ENCODE measurements at regions not wholly inside any gene's neighbourhood (a gene's known extent, or its start where the extent isn't known, plus 50 kb on each side); places are given as distances from the start of the nearest gene placed in this dataset.

- intact Hi-C loops (cut with DNase I, micrococcal nuclease), result no loop called here
- ATAC-seq (no peak), DNase-seq (no peak)
- Histone ChIP-seq H3K4me3 (no peak overlapping the region), H3K4me1 (ENCODE audit: low read depth) (no peaks in the 10 kb centered on the region), H3K9me3 (no peaks in the 10 kb centered on the region), H3K36me3 (ENCODE audit: low read depth) (no peaks in the 10 kb centered on the region)
- no peak for TF ChIP-seq CTCF (IDR thresholded peaks at IDR 0.05)
These were observed 333.1 kb downstream of the FOXL1 start for GRCh38 chr16:86911437-86911958.

- ATAC-seq, result no peak
- no peak for DNase-seq
- H3K4me1 ChIP-seq (ENCODE audit: low read depth), result no peaks in the 10 kb centered on the region
- intact Hi-C loops (cut with DNase I, micrococcal nuclease), result no loop called here
- TF ChIP-seq CTCF (IDR thresholded peaks at IDR 0.05), result no peak
- H3K36me3 ChIP-seq (ENCODE audit: low read depth), result no peaks in the 10 kb centered on the region
- H3K9me3 ChIP-seq, result no peaks in the 10 kb centered on the region
- no peak overlapping the region for H3K4me3 ChIP-seq
These were observed 335.5 kb downstream of the FOXL1 start for GRCh38 chr16:86913886-86914285.

- H3K4me3 ChIP-seq, result no peak overlapping the region
- H3K36me3 ChIP-seq (ENCODE audit: low read depth), result no peaks in the 10 kb centered on the region
- intact Hi-C loops (cut with DNase I, micrococcal nuclease), result no loop called here
- no peaks in the 10 kb centered on the region for H3K4me1 ChIP-seq (ENCODE audit: low read depth)
- H3K9me3 ChIP-seq, result no peaks in the 10 kb centered on the region
- TF ChIP-seq CTCF (IDR thresholded peaks at IDR 0.05), result no peak
- no peak for ATAC-seq
- DNase-seq, result no peak
These were observed 336.7 kb downstream of the FOXL1 start for GRCh38 chr16:86914876-86915717.

GRCh38 chr16:86917471-86918365 is 339.4 kb downstream of the FOXL1 start:
- H3K9me3 ChIP-seq, result no peaks in the 10 kb centered on the region
- intact Hi-C loops (cut with DNase I, micrococcal nuclease), result no loop called here
- no peaks in the 10 kb centered on the region for H3K4me1 ChIP-seq (ENCODE audit: low read depth)
- no peak for TF ChIP-seq CTCF (IDR thresholded peaks at IDR 0.05)
- DNase-seq (no peak), ATAC-seq (no peak)
- H3K4me3 ChIP-seq, result no peak overlapping the region
- no peaks in the 10 kb centered on the region for H3K36me3 ChIP-seq (ENCODE audit: low read depth)

GRCh38 chr16:86918637-86919036 is 340.3 kb downstream of the FOXL1 start:
- Histone ChIP-seq H3K4me3 (no peak overlapping the region), H3K9me3 (no peaks in the 10 kb centered on the region), H3K36me3 (ENCODE audit: low read depth) (no peaks in the 10 kb centered on the region), H3K4me1 (ENCODE audit: low read depth) (no peaks in the 10 kb centered on the region)
- no peak for TF ChIP-seq CTCF (IDR thresholded peaks at IDR 0.05)
- DNase-seq (no peak), ATAC-seq (no peak)
- intact Hi-C loops (cut with DNase I, micrococcal nuclease), result no loop called here

All from mucosa of descending colon (tissue), 3 donors.